Hypothalamus (tissue), 51 donors: ENCODE measurements at regions not wholly inside any gene's neighbourhood (a gene's known extent, or its start where the extent isn't known, plus 50 kb on each side); places are given as distances from the start of the nearest gene placed in this dataset.
"Not testable (repeated sequence)": the region's sequence is repeated elsewhere in the genome, so short reads cannot be mapped to it uniquely, and the experiment has no call there.

Experiments used
- DNase-seq, 51 donors: peaks; one replicate each; lab custom pipeline; 2025; lab: John Stamatoyannopoulos, UW

- peak in 38 of 51 donors; percentile 15 to 81 (median 54) for DNase-seq
Observed at GRCh38 chr16:66250686-66251431, 115.6 kb upstream of the CDH5 start.

GRCh38 chr16:66247516-66248481 is 118.7 kb upstream of the CDH5 start:
- peak in 4 of 51 donors; percentile 6 to 34 (median 16) for DNase-seq

GRCh38 chr16:66245868-66246267 is 120.6 kb upstream of the CDH5 start:
- DNase-seq: no peak

GRCh38 chr16:66245072-66245471 is 121.4 kb upstream of the CDH5 start:
- no peak for DNase-seq

GRCh38 chr16:66242672-66243071 is 123.8 kb upstream of the CDH5 start:
- no peak for DNase-seq

- DNase-seq: not testable (repeated sequence)
Observed at GRCh38 chr16:66242206-66242605, 124.3 kb upstream of the CDH5 start.

GRCh38 chr16:66240631-66241395 is 125.7 kb upstream of the CDH5 start:
- no peak for DNase-seq

- no peak for DNase-seq
Observed at GRCh38 chr16:66240088-66240487, 126.4 kb upstream of the CDH5 start.

- no peak for DNase-seq
Observed at GRCh38 chr16:66238696-66239095, 127.8 kb upstream of the CDH5 start.

- DNase-seq: no peak
Observed at GRCh38 chr16:66236301-66236700, 130.2 kb upstream of the CDH5 start.

- no peak for DNase-seq
Observed at GRCh38 chr16:66231452-66232160, 134.9 kb upstream of the CDH5 start.

- DNase-seq: no peak
Observed at GRCh38 chr16:66229651-66230050, 136.8 kb upstream of the CDH5 start.

GRCh38 chr16:66228792-66229191 is 137.7 kb upstream of the CDH5 start:
- DNase-seq: no peak

- DNase-seq: no peak
Observed at GRCh38 chr16:66227766-66228530, 138.5 kb upstream of the CDH5 start.

- DNase-seq: peak in 11 of 51 donors; percentile 5 to 25 (median 14)
Observed at GRCh38 chr16:66226762-66227161, 139.7 kb upstream of the CDH5 start.

GRCh38 chr16:66225696-66226095 is 140.8 kb upstream of the CDH5 start:
- no peak for DNase-seq

GRCh38 chr16:66224626-66225025 is 141.9 kb upstream of the CDH5 start:
- peak in 7 of 51 donors; percentile 9 to 38 (median 21) for DNase-seq

- no peak for DNase-seq
Observed at GRCh38 chr16:66224186-66224585, 142.3 kb upstream of the CDH5 start.

- DNase-seq: peak in 1 of 51 donors; percentile 35
Observed at GRCh38 chr16:66223176-66223780, 143.2 kb upstream of the CDH5 start.
